ENCODE measurements at regions not wholly inside any gene's neighbourhood (a gene's known extent, or its start where the extent isn't known, plus 50 kb on each side); places are given as distances from the start of the nearest gene placed in this dataset.

- Histone ChIP-seq H3K27ac (replicated peaks) (no peak overlapping the region), H3K4me3 (replicated peaks; ENCODE audit: insufficient read depth, low read length) (no peak overlapping the region), H3K27me3 (ENCODE audit: insufficient read depth, poor library complexity, severe bottlenecking) (no peaks in the 10 kb centered on the region)
- TF ChIP-seq POLR2AphosphoS5 (IDR thresholded peaks at IDR 0.05; ENCODE audit: low read depth) (no peak), REST (IDR thresholded peaks at IDR 0.05; ENCODE audit: insufficient replicate concordance, low read depth) (no peak), SPI1 (IDR thresholded peaks at IDR 0.05; ENCODE audit: borderline replicate concordance, low read depth) (no peak), GABPA (IDR thresholded peaks at IDR 0.05; ENCODE audit: low read depth) (no peak)
- TF ChIP-seq, protein P1, sequence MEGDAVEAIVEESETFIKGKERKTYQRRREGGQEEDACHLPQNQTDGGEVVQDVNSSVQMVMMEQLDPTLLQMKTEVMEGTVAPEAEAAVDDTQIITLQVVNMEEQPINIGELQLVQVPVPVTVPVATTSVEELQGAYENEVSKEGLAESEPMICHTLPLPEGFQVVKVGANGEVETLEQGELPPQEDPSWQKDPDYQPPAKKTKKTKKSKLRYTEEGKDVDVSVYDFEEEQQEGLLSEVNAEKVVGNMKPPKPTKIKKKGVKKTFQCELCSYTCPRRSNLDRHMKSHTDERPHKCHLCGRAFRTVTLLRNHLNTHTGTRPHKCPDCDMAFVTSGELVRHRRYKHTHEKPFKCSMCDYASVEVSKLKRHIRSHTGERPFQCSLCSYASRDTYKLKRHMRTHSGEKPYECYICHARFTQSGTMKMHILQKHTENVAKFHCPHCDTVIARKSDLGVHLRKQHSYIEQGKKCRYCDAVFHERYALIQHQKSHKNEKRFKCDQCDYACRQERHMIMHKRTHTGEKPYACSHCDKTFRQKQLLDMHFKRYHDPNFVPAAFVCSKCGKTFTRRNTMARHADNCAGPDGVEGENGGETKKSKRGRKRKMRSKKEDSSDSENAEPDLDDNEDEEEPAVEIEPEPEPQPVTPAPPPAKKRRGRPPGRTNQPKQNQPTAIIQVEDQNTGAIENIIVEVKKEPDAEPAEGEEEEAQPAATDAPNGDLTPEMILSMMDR (IDR thresholded peaks at IDR 0.05; ENCODE audit: insufficient read depth, low read length): no peak
- no peak for DNase-seq (ENCODE audit: low read depth in 1 of 2, low spot score in 1 of 2)
Observed at GRCh38 chr6:14642136-14642505, 524.5 kb downstream of the CD83 start.

- no peak for DNase-seq (ENCODE audit: low read depth in 1 of 2, low spot score in 1 of 2)
- TF ChIP-seq SPI1 (IDR thresholded peaks at IDR 0.05; ENCODE audit: borderline replicate concordance, low read depth) (no peak), POLR2AphosphoS5 (IDR thresholded peaks at IDR 0.05; ENCODE audit: low read depth) (no peak), REST (IDR thresholded peaks at IDR 0.05; ENCODE audit: insufficient replicate concordance, low read depth) (no peak), GABPA (IDR thresholded peaks at IDR 0.05; ENCODE audit: low read depth) (no peak)
- TF ChIP-seq, protein P1 (IDR thresholded peaks at IDR 0.05; ENCODE audit: insufficient read depth, low read length): no peak
- H3K27ac ChIP-seq (replicated peaks): no peak overlapping the region
- no peak overlapping the region for H3K4me3 ChIP-seq (replicated peaks; ENCODE audit: insufficient read depth, low read length)
- H3K27me3 ChIP-seq (ENCODE audit: insufficient read depth, poor library complexity, severe bottlenecking): no peaks in the 10 kb centered on the region
Observed at GRCh38 chr6:14642842-14643241, 525.3 kb downstream of the CD83 start.

GRCh38 chr6:14644381-14644780 lies 526.8 kb downstream of the CD83 start:
- Histone ChIP-seq H3K27me3 (ENCODE audit: insufficient read depth, poor library complexity, severe bottlenecking) (no peaks in the 10 kb centered on the region), H3K4me3 (replicated peaks; ENCODE audit: insufficient read depth, low read length) (no peak overlapping the region), H3K27ac (replicated peaks) (no peak overlapping the region)
- no peak for DNase-seq (ENCODE audit: low read depth in 1 of 2, low spot score in 1 of 2)
- no peak for TF ChIP-seq REST (IDR thresholded peaks at IDR 0.05; ENCODE audit: insufficient replicate concordance, low read depth)
- TF ChIP-seq, protein P1 (IDR thresholded peaks at IDR 0.05; ENCODE audit: insufficient read depth, low read length): no peak
- no peak for TF ChIP-seq POLR2AphosphoS5 (IDR thresholded peaks at IDR 0.05; ENCODE audit: low read depth)
- TF ChIP-seq SPI1 (IDR thresholded peaks at IDR 0.05; ENCODE audit: borderline replicate concordance, low read depth): no peak
- no peak for TF ChIP-seq GABPA (IDR thresholded peaks at IDR 0.05; ENCODE audit: low read depth)

All from HL-60 (cell line).